HEK293 (cell line): ENCODE measurements at regions not wholly inside any gene's neighbourhood (a gene's known extent, or its start where the extent isn't known, plus 50 kb on each side); places are given as distances from the start of the nearest gene placed in this dataset.

Source experiments
- CTCF ChIA-PET: fragments of 350-600 bp; formaldehyde crosslinking; extraction: SDS; loops from one replicate; lab custom pipeline; 2021; ENCODE audit warnings: antibody characterized with exemption; lab: Yijun Ruan, JAX
- POLR2A ChIA-PET: fragments of 300-600 bp; formaldehyde crosslinking; extraction: SDS; loops from one replicate; lab custom pipeline; 2020; ENCODE audit warnings: antibody characterized with exemption, inconsistent platforms; lab: Yijun Ruan, JAX
- H3K27ac ChIP-seq: fragments of 200-500 bp; sonication (Bioruptor generic); 2 replicates; pipeline ENCODE4 v1.5.1; 2014; ENCODE audit warnings: low read depth, low read length, control low read depth, inconsistent platforms; ENCODE audit errors: extremely low read depth
- H3K36me3 ChIP-seq, 2 experiments: fragments of 200-500 bp in 1 of 2; sonication (Bioruptor generic) in 1 of 2; 1 replicate in 1 of 2; 2 replicates in 1 of 2; pipeline ENCODE4 v1.5.1; 2014 to 2017; ENCODE audit warnings: inconsistent platforms in 2 of 2, low read length in 2 of 2; ENCODE audit not compliant: control insufficient read depth in 2 of 2, insufficient read depth in 1 of 2
- H3K4me1 ChIP-seq: fragments of 200-500 bp; sonication (Bioruptor generic); 2 replicates; pipeline ENCODE4 v1.5.1; 2014; ENCODE audit warnings: mild to moderate bottlenecking, low read length, inconsistent platforms; ENCODE audit not compliant: control insufficient read depth, insufficient read depth
- H3K4me3 ChIP-seq: 2 replicates; pipeline ENCODE4 v1.5.1; 2011; ENCODE audit warnings: low read depth, mild to moderate bottlenecking, control low read depth, low read length, moderate library complexity
- H3K9me3 ChIP-seq: fragments of 200-500 bp; sonication (Bioruptor generic); 2 replicates; pipeline ENCODE4 v1.5.1; 2014; ENCODE audit warnings: low read depth, low read length, inconsistent platforms; ENCODE audit not compliant: control insufficient read depth, insufficient read depth
- KLF10 ChIP-seq: fragments of 450-650 bp; IDR thresholded peaks from 2 replicates; pipeline ENCODE4 v1.5.1; 2018; ENCODE audit warnings: missing biosample characterization, mild to moderate bottlenecking, missing genetic modification characterization
- KLF16 ChIP-seq: fragments of 450-650 bp; formaldehyde crosslinking; IDR thresholded peaks from 2 replicates; pipeline ENCODE4 v1.5.1; 2017; ENCODE audit warnings: missing biosample characterization, missing genetic modification characterization
- SETDB1 ChIP-seq: IDR thresholded peaks from one replicate; pipeline ENCODE4 v1.6.1; 2017; ENCODE audit warnings: mild to moderate bottlenecking, low read length, moderate library complexity, mixed read lengths; ENCODE audit not compliant: insufficient read length
- SP2 ChIP-seq: fragments of 450-650 bp; formaldehyde crosslinking; IDR thresholded peaks from 2 replicates; pipeline ENCODE4 v1.5.1; 2016; ENCODE audit warnings: missing biosample characterization, missing genetic modification characterization
- SP7 ChIP-seq: fragments of 450-650 bp; formaldehyde crosslinking; IDR thresholded peaks from 2 replicates; pipeline ENCODE4 v1.5.1; 2016; ENCODE audit warnings: missing biosample characterization, missing genetic modification characterization
- ZBTB1 ChIP-seq: fragments of 450-650 bp; formaldehyde crosslinking; IDR thresholded peaks from 2 replicates; pipeline ENCODE4 v1.5.1; 2016; ENCODE audit warnings: missing biosample characterization, missing genetic modification characterization
- ZEB2 ChIP-seq: fragments of 450-650 bp; formaldehyde crosslinking; IDR thresholded peaks from 2 replicates; pipeline ENCODE4 v1.5.1; 2016; ENCODE audit warnings: missing biosample characterization, missing genetic modification characterization
- ZFHX2 ChIP-seq: fragments of 450-650 bp; formaldehyde crosslinking; conservative IDR thresholded peaks from 2 replicates; pipeline ENCODE4 v1.5.1; 2016; ENCODE audit warnings: missing biosample characterization, missing genetic modification characterization
- ZFP41 ChIP-seq: fragments of 450-650 bp; formaldehyde crosslinking; IDR thresholded peaks from 2 replicates; pipeline ENCODE4 v1.5.1; 2016; ENCODE audit warnings: missing biosample characterization, missing genetic modification characterization, borderline replicate concordance
- ZNF10 ChIP-seq: fragments of 450-650 bp; formaldehyde crosslinking; IDR thresholded peaks from 2 replicates; pipeline ENCODE4 v1.5.1; 2017; ENCODE audit warnings: missing biosample characterization, missing genetic modification characterization
- ZNF132 ChIP-seq: fragments of 450-650 bp; formaldehyde crosslinking; IDR thresholded peaks from 2 replicates; pipeline ENCODE4 v1.5.1; 2017; ENCODE audit warnings: missing biosample characterization, missing genetic modification characterization, borderline replicate concordance
- ZNF169 ChIP-seq: fragments of 450-650 bp; formaldehyde crosslinking; IDR thresholded peaks from 2 replicates; pipeline ENCODE4 v1.5.1; 2016; ENCODE audit warnings: missing biosample characterization, missing genetic modification characterization
- ZNF175 ChIP-seq: fragments of 450-650 bp; formaldehyde crosslinking; IDR thresholded peaks from 2 replicates; pipeline ENCODE4 v1.5.1; 2016; ENCODE audit warnings: missing biosample characterization, missing genetic modification characterization
- ZNF211 ChIP-seq: fragments of 450-650 bp; formaldehyde crosslinking; IDR thresholded peaks from 2 replicates; pipeline ENCODE4 v1.5.1; 2016; ENCODE audit warnings: low read depth, missing biosample characterization, missing genetic modification characterization
- ZNF239 ChIP-seq: fragments of 450-650 bp; formaldehyde crosslinking; IDR thresholded peaks from 2 replicates; pipeline ENCODE4 v1.5.1; 2016; ENCODE audit warnings: missing biosample characterization, missing genetic modification characterization
- ZNF335 ChIP-seq: fragments of 450-650 bp; formaldehyde crosslinking; conservative IDR thresholded peaks from 2 replicates; pipeline ENCODE4 v1.5.1; 2016; ENCODE audit warnings: missing biosample characterization, missing genetic modification characterization
- ZNF350 ChIP-seq: fragments of 450-650 bp; formaldehyde crosslinking; IDR thresholded peaks from 2 replicates; pipeline ENCODE4 v1.5.0; 2017; ENCODE audit warnings: missing biosample characterization, mild to moderate bottlenecking, missing genetic modification characterization
- ZNF416 ChIP-seq: fragments of 450-650 bp; formaldehyde crosslinking; IDR thresholded peaks from 2 replicates; pipeline ENCODE4 v1.5.1; 2016; ENCODE audit warnings: missing biosample characterization, missing genetic modification characterization
- ZNF514 ChIP-seq: fragments of 450-650 bp; formaldehyde crosslinking; IDR thresholded peaks from 2 replicates; pipeline ENCODE4 v1.5.1; 2016; ENCODE audit warnings: missing biosample characterization, missing genetic modification characterization
- ZNF571 ChIP-seq: fragments of 450-650 bp; formaldehyde crosslinking; IDR thresholded peaks from 2 replicates; pipeline ENCODE4 v1.5.0; 2017; ENCODE audit warnings: missing biosample characterization, missing genetic modification characterization
- ZNF664 ChIP-seq: fragments of 450-650 bp; formaldehyde crosslinking; IDR thresholded peaks from 2 replicates; pipeline ENCODE4 v1.5.1; 2016; ENCODE audit warnings: missing biosample characterization, missing genetic modification characterization
- ZNF701 ChIP-seq: fragments of 450-650 bp; formaldehyde crosslinking; IDR thresholded peaks from 2 replicates; pipeline ENCODE4 v1.5.1; 2016; ENCODE audit warnings: missing biosample characterization, missing genetic modification characterization
- ZNF76 ChIP-seq: fragments of 450-650 bp; formaldehyde crosslinking; IDR thresholded peaks from 2 replicates; pipeline ENCODE4; 2016; ENCODE audit warnings: low read depth, missing biosample characterization, missing genetic modification characterization, borderline replicate concordance
- ZNF785 ChIP-seq: fragments of 450-650 bp; formaldehyde crosslinking; IDR thresholded peaks from 2 replicates; pipeline ENCODE4 v1.5.1; 2016; ENCODE audit warnings: missing biosample characterization, missing genetic modification characterization
- ZSCAN16 ChIP-seq: fragments of 450-650 bp; formaldehyde crosslinking; IDR thresholded peaks from 2 replicates; pipeline ENCODE4 v1.5.1; 2016; ENCODE audit warnings: missing biosample characterization, missing genetic modification characterization
- TF ChIP-seq, protein P1 (sequence below): fragments of 450-650 bp; formaldehyde crosslinking; IDR thresholded peaks from 2 replicates; pipeline ENCODE4 v1.5.1; 2016; ENCODE audit warnings: missing biosample characterization, missing genetic modification characterization, low read depth
- TF ChIP-seq, protein P2 (sequence below): fragments of 450-650 bp; formaldehyde crosslinking; IDR thresholded peaks from 2 replicates; pipeline ENCODE4 v1.5.1; 2016; ENCODE audit warnings: missing biosample characterization, missing genetic modification characterization
- TF ChIP-seq, protein P3 (sequence below): fragments of 450-650 bp; formaldehyde crosslinking; IDR thresholded peaks from 2 replicates; pipeline ENCODE4 v1.5.1; 2016; ENCODE audit warnings: missing biosample characterization, missing genetic modification characterization
- TF ChIP-seq, protein P4 (sequence below): fragments of 450-650 bp; formaldehyde crosslinking; IDR thresholded peaks from 2 replicates; pipeline ENCODE4 v1.5.1; 2016; ENCODE audit warnings: missing biosample characterization, missing genetic modification characterization
- TF ChIP-seq, protein P5 (sequence below): fragments of 450-650 bp; formaldehyde crosslinking; IDR thresholded peaks from 2 replicates; pipeline ENCODE4 v1.5.1; 2016; ENCODE audit warnings: missing biosample characterization, missing genetic modification characterization

DNA sequence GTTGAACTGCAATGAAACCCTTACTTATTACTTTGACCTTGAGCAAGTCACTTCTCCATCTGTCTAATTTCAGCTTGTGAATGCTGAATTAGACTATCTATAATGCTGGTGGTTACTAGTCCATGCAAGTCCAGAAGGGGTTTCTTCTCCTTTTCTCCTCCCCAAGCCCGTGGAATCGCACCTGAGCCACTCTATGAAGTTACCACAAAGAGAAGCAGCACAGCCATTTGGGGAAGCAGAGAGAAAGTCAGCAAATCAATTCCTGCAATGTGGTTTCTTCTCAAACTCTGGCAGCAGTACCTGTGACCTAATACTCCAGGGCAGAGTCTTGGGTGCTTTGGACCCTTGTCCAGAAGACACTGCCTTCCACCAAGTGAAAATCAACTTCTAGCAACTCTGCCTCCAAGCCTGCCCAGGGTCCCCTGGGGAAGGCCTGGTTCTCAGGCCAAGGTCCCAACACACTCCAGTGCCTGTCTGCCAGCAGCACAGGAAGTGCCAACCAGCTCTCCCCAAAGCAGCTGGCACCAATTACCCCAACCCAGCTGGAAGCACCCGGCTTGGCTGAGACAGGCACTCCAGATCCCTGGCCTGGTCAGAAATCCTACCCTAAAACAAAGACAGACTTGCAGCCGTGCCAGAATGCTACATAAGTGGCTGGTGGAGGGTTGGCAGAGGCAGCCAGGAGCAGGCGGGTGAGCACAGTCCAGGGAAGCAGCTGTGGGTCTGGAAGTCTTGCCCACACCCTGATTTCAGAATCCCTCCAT is 200.3 kb downstream of the LSM5 start:
- no peaks in the 10 kb centered on the region for H3K36me3 ChIP-seq
- TF ChIP-seq ZNF335 (tag by site-specific recombination): no peak
- no peak for TF ChIP-seq ZNF132 (tag by site-specific recombination)
- no peak for TF ChIP-seq SETDB1
- no peak for TF ChIP-seq ZNF785 (tag by site-specific recombination)
- TF ChIP-seq, protein P1, sequence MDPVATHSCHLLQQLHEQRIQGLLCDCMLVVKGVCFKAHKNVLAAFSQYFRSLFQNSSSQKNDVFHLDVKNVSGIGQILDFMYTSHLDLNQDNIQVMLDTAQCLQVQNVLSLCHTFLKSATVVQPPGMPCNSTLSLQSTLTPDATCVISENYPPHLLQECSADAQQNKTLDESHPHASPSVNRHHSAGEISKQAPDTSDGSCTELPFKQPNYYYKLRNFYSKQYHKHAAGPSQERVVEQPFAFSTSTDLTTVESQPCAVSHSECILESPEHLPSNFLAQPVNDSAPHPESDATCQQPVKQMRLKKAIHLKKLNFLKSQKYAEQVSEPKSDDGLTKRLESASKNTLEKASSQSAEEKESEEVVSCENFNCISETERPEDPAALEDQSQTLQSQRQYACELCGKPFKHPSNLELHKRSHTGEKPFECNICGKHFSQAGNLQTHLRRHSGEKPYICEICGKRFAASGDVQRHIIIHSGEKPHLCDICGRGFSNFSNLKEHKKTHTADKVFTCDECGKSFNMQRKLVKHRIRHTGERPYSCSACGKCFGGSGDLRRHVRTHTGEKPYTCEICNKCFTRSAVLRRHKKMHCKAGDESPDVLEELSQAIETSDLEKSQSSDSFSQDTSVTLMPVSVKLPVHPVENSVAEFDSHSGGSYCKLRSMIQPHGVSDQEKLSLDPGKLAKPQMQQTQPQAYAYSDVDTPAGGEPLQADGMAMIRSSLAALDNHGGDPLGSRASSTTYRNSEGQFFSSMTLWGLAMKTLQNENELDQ (tag by site-specific recombination): no peak
- TF ChIP-seq, protein P2, sequence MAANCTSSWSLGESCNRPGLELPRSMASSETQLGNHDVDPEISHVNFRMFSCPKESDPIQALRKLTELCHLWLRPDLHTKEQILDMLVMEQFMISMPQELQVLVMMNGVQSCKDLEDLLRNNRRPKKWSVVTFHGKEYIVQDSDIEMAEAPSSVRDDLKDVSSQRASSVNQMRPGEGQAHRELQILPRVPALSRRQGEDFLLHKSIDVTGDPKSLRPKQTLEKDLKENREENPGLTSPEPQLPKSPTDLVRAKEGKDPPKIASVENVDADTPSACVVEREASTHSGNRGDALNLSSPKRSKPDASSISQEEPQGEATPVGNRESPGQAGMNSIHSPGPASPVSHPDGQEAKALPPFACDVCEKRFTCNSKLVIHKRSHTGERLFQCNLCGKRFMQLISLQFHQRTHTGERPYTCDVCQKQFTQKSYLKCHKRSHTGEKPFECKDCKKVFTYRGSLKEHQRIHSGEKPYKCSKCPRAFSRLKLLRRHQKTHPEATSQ: no peak
- TF ChIP-seq, protein P3, sequence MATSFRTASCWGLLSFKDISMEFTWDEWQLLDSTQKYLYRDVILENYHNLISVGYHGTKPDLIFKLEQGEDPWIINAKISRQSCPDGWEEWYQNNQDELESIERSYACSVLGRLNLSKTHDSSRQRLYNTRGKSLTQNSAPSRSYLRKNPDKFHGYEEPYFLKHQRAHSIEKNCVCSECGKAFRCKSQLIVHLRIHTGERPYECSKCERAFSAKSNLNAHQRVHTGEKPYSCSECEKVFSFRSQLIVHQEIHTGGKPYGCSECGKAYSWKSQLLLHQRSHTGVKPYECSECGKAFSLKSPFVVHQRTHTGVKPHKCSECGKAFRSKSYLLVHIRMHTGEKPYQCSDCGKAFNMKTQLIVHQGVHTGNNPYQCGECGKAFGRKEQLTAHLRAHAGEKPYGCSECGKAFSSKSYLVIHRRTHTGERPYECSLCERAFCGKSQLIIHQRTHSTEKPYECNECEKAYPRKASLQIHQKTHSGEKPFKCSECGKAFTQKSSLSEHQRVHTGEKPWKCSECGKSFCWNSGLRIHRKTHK: no peak
- TF ChIP-seq, protein P4, sequence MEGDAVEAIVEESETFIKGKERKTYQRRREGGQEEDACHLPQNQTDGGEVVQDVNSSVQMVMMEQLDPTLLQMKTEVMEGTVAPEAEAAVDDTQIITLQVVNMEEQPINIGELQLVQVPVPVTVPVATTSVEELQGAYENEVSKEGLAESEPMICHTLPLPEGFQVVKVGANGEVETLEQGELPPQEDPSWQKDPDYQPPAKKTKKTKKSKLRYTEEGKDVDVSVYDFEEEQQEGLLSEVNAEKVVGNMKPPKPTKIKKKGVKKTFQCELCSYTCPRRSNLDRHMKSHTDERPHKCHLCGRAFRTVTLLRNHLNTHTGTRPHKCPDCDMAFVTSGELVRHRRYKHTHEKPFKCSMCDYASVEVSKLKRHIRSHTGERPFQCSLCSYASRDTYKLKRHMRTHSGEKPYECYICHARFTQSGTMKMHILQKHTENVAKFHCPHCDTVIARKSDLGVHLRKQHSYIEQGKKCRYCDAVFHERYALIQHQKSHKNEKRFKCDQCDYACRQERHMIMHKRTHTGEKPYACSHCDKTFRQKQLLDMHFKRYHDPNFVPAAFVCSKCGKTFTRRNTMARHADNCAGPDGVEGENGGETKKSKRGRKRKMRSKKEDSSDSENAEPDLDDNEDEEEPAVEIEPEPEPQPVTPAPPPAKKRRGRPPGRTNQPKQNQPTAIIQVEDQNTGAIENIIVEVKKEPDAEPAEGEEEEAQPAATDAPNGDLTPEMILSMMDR (tag by site-specific recombination): no peak
- TF ChIP-seq ZNF175 (tag by site-specific recombination): no peak
- TF ChIP-seq ZNF350 (tag by site-specific recombination): no peak
- no peak for TF ChIP-seq ZNF211 (tag by site-specific recombination)
- TF ChIP-seq SP2 (tag by site-specific recombination): no peak
- no peak for TF ChIP-seq ZNF76
- TF ChIP-seq, protein P5, sequence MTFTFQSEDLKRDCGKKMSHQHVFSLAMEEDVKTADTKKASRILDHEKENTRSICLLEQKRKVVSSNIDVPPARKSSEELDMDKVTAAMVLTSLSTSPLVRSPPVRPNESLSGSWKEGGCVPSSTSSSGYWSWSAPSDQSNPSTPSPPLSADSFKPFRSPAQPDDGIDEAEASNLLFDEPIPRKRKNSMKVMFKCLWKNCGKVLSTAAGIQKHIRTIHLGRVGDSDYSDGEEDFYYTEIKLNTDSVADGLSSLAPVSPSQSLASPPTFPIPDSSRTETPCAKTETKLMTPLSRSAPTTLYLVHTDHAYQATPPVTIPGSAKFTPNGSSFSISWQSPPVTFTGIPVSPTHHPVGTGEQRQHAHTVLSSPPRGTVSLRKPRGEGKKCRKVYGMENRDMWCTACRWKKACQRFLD (tag by site-specific recombination): no peak
- TF ChIP-seq ZNF239 (tag by site-specific recombination): no peak
- TF ChIP-seq ZFHX2: no peak
- TF ChIP-seq ZSCAN16 (tag by site-specific recombination): no peak
- CTCF ChIA-PET: no interaction called here
- no peaks in the 10 kb centered on the region for H3K4me1 ChIP-seq
- H3K27ac ChIP-seq: no peak overlapping the region
- H3K9me3 ChIP-seq: no peaks in the 10 kb centered on the region
- POLR2A ChIA-PET: no interaction called here
- H3K4me3 ChIP-seq: no peak overlapping the region

DNA sequence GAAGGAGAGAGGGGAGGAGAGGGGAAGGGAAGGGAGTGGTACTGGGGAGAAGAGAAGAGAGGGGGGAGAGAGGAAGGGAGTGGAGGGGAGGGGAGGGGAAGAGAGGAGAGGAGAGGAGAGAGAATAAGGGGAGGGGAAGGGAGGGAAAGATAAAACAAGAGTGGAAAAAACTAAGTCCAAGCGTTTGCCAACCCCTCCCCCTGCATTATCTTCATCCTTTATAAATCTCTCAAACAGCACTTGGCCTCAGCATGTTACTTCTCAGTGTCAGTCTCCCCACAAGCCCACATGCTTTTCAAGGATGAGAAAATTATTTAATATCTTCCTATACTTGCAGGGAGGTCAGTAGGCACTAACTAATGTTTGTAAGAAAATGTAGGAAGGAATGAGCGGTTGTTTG is 204.5 kb downstream of the LSM5 start:
- ChIA-PET CTCF (no interaction called here), POLR2A (no interaction called here)
- TF ChIP-seq ZNF169 (tag by site-specific recombination) (no peak), SP7 (no peak), ZNF664 (tag by site-specific recombination) (no peak), ZNF701 (no peak), ZEB2 (tag by site-specific recombination) (no peak), SP2 (tag by site-specific recombination) (no peak), ZFP41 (tag by site-specific recombination) (no peak), ZNF335 (tag by site-specific recombination) (no peak), ZNF571 (no peak), ZNF514 (tag by site-specific recombination) (no peak), KLF10 (tag by site-specific recombination) (no peak), KLF16 (no peak), ZNF416 (tag by site-specific recombination) (no peak), ZNF10 (tag by site-specific recombination) (no peak), ZBTB1 (tag by site-specific recombination) (no peak)

More for the DNA sequence above, 204.5 kb downstream of the LSM5 start:
- H3K27ac ChIP-seq: no peak overlapping the region
- H3K4me3 ChIP-seq: no peak overlapping the region
- no peaks in the 10 kb centered on the region for H3K9me3 ChIP-seq
- no peaks in the 10 kb centered on the region for H3K36me3 ChIP-seq
- no peaks in the 10 kb centered on the region for H3K4me1 ChIP-seq
